Gastrocnemius medialis (tissue), 4 donors: ENCODE measurements at regions not wholly inside any gene's neighbourhood (a gene's known extent, or its start where the extent isn't known, plus 50 kb on each side); places are given as distances from the start of the nearest gene placed in this dataset.

ENCODE experiments used
- POLR2A ChIP-seq, 2 donors: fragments of 450-650 bp; IDR thresholded peaks; one replicate each; pipeline ENCODE4 v1.6.1; 2017; ENCODE audit warnings: antibody characterized with exemption in 2 of 2, mild to moderate bottlenecking in 2 of 2, moderate library complexity in 2 of 2
- TF ChIP-seq, protein P1 (sequence below), 5 experiments: fragments of 450-650 bp in 3 of 5; fragments of 200-600 bp in 2 of 5; sonication (generic) in 2 of 5; IDR thresholded peaks in 4 of 5; conservative IDR thresholded peaks in 1 of 5; 1 replicate in 4 of 5; 2 replicates in 1 of 5; pipeline ENCODE4 v1.5.1; 2016 to 2019; ENCODE audit warnings: antibody characterized with exemption in 5 of 5, mild to moderate bottlenecking in 3 of 5, moderate library complexity in 3 of 5

DNA sequence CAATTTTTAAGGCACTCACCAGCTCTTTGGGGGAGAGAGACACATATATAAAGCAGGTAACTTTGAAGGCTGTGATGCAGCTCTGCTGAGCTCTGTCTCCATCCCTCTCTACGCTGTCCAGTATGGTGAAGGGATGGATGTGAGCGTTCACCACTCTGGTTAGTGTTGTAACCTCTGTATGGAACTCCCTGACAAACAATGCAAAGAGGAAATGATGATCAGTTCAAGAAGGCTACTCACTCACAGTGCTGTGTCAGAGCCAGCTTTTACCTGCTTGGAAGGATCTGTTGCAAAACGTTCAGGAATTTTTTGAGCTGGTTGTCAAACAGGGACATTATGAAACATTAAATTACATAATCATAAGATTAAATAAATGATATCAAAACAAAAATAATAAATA lies 90.8 kb upstream of the SLC10A2 start:
- TF ChIP-seq, protein P1, sequence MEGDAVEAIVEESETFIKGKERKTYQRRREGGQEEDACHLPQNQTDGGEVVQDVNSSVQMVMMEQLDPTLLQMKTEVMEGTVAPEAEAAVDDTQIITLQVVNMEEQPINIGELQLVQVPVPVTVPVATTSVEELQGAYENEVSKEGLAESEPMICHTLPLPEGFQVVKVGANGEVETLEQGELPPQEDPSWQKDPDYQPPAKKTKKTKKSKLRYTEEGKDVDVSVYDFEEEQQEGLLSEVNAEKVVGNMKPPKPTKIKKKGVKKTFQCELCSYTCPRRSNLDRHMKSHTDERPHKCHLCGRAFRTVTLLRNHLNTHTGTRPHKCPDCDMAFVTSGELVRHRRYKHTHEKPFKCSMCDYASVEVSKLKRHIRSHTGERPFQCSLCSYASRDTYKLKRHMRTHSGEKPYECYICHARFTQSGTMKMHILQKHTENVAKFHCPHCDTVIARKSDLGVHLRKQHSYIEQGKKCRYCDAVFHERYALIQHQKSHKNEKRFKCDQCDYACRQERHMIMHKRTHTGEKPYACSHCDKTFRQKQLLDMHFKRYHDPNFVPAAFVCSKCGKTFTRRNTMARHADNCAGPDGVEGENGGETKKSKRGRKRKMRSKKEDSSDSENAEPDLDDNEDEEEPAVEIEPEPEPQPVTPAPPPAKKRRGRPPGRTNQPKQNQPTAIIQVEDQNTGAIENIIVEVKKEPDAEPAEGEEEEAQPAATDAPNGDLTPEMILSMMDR (IDR thresholded peaks at IDR 0.05 in 4 of 5, conservative IDR thresholded peaks at IDR 0.05 in 1 of 5) = no peak
- no peak for TF ChIP-seq POLR2A (IDR thresholded peaks at IDR 0.05)
